GM23338 (cell line): ENCODE measurements at regions not wholly inside any gene's neighbourhood (a gene's known extent, or its start where the extent isn't known, plus 50 kb on each side); places are given as distances from the start of the nearest gene placed in this dataset.

Experiments used
- ATAC-seq: fragments of 200-7000 bp; cut with Tn5 transposase; 3 replicates; pipeline ENCODE4 v1.9.1; 2020
- DNase-seq: peaks from one replicate; pipeline ENCODE4 v3.0.0-alpha.2; 2015; ENCODE audit warnings: low spot score
- H2AFZ ChIP-seq: fragments of 200-600 bp; sonication (generic); 2 replicates; pipeline ENCODE4 v1.8.0; 2016; ENCODE audit warnings: antibody characterized with exemption, mild to moderate bottlenecking, moderate library complexity
- H3F3A ChIP-seq: fragments of 200-600 bp; sonication (generic); replicated peaks from 2 replicates; pipeline ENCODE4 v1.8.0; 2017; ENCODE audit warnings: antibody characterized with exemption, mixed run types, low read depth
- H3K27ac ChIP-seq: fragments of 200-600 bp; sonication (generic); 2 replicates; pipeline ENCODE4 v1.6.1; 2016; ENCODE audit warnings: low read depth
- H3K27me3 ChIP-seq: fragments of 200-600 bp; sonication (generic); 2 replicates; pipeline ENCODE4 v1.8.0; 2016; ENCODE audit warnings: mild to moderate bottlenecking, mixed run types, moderate library complexity; ENCODE audit not compliant: insufficient read depth
- H3K36me3 ChIP-seq: fragments of 200-600 bp; sonication (generic); 2 replicates; pipeline ENCODE4 v1.8.0; 2016; ENCODE audit warnings: mild to moderate bottlenecking; ENCODE audit not compliant: insufficient read depth
- H3K4me1 ChIP-seq: fragments of 200-600 bp; sonication (generic); 2 replicates; pipeline ENCODE4 v1.8.0; 2016; ENCODE audit warnings: mild to moderate bottlenecking, moderate library complexity; ENCODE audit not compliant: insufficient read depth
- H3K4me2 ChIP-seq: fragments of 200-600 bp; sonication (generic); 2 replicates; pipeline ENCODE4 v1.7.1; 2017; ENCODE audit warnings: mixed run types
- H3K4me3 ChIP-seq: fragments of 200-600 bp; sonication (generic); 2 replicates; pipeline ENCODE4 v1.6.1; 2016; ENCODE audit warnings: mixed run types
- H3K79me2 ChIP-seq: fragments of 200-600 bp; sonication (generic); replicated peaks from 2 replicates; pipeline ENCODE4 v1.8.0; 2017; ENCODE audit warnings: mild to moderate bottlenecking; ENCODE audit not compliant: insufficient read depth
- H3K9me2 ChIP-seq: fragments of 200-600 bp; sonication (generic); 2 replicates; pipeline ENCODE4 v1.8.0; 2017; ENCODE audit not compliant: insufficient read depth
- H4K20me1 ChIP-seq: fragments of 200-600 bp; sonication (generic); replicated peaks from 2 replicates; pipeline ENCODE4 v1.8.0; 2017; ENCODE audit warnings: mild to moderate bottlenecking; ENCODE audit not compliant: insufficient read depth
- H3K27ac Mint-ChIP-seq: 2 replicates; pipeline ENCODE4 v1.8.0; 2020; ENCODE audit warnings: inconsistent platforms, mild to moderate bottlenecking, moderate library complexity, mixed read lengths
- H3K27me3 Mint-ChIP-seq: 3 replicates; pipeline ENCODE4 v1.8.0; 2022; ENCODE audit warnings: low read depth, mild to moderate bottlenecking, moderate library complexity, mixed read lengths, inconsistent platforms; ENCODE audit not compliant: insufficient read depth, poor library complexity
- H3K36me3 Mint-ChIP-seq: 3 replicates; pipeline ENCODE4 v1.8.0; 2021; ENCODE audit warnings: low read depth, mild to moderate bottlenecking, inconsistent platforms, moderate library complexity, mixed read lengths
- H3K4me1 Mint-ChIP-seq: 3 replicates; pipeline ENCODE4 v1.8.0; 2020; ENCODE audit warnings: mild to moderate bottlenecking, inconsistent platforms, mixed read lengths
- H3K4me3 Mint-ChIP-seq: 3 replicates; pipeline ENCODE4 v1.8.0; 2021; ENCODE audit warnings: moderate library complexity, mild to moderate bottlenecking, inconsistent platforms, mixed read lengths
- H3K9me3 Mint-ChIP-seq: 3 replicates; pipeline ENCODE4 v1.8.0; 2020; ENCODE audit warnings: moderate library complexity, mild to moderate bottlenecking, inconsistent platforms, mixed read lengths
- CREB1 ChIP-seq: fragments of 250-450 bp; sonication (Bioruptor Pico); IDR thresholded peaks from 2 replicates; pipeline ENCODE4 v1.5.0; 2020; ENCODE audit warnings: low read depth, mild to moderate bottlenecking, moderate library complexity
- CTCF ChIP-seq, 2 experiments: fragments of 200-600 bp in 1 of 2; sonication (generic) in 1 of 2; conservative IDR thresholded peaks; 2 replicates each; pipeline versions ENCODE4 v1.5.1 to v1.6.1; 2016 to 2017; ENCODE audit warnings: antibody characterized with exemption in 2 of 2, low read depth in 2 of 2, mild to moderate bottlenecking in 2 of 2, moderate library complexity in 1 of 2
- ETS1 ChIP-seq: IDR thresholded peaks from 2 replicates; pipeline ENCODE4 v1.6.1; 2016; ENCODE audit warnings: antibody characterized with exemption
- EZH2 ChIP-seq: fragments of 200-600 bp; sonication (generic); IDR thresholded peaks from one replicate; pipeline ENCODE4 v1.8.0; 2017; ENCODE audit warnings: antibody characterized with exemption, mild to moderate bottlenecking, low read depth; ENCODE audit not compliant: unreplicated experiment
- EZH2phosphoT487 ChIP-seq: fragments of 200-600 bp; sonication (generic); IDR thresholded peaks from one replicate; pipeline ENCODE4 v1.8.1; 2018; ENCODE audit warnings: antibody characterized with exemption; ENCODE audit not compliant: unreplicated experiment
- JUNB ChIP-seq: IDR thresholded peaks from one replicate; pipeline ENCODE4 v1.6.1; 2016; ENCODE audit warnings: antibody characterized with exemption; ENCODE audit not compliant: unreplicated experiment
- NANOG ChIP-seq: IDR thresholded peaks from 2 replicates; pipeline ENCODE4 v1.6.1; 2016; ENCODE audit warnings: antibody characterized with exemption, borderline replicate concordance
- POLR2AphosphoS5 ChIP-seq: IDR thresholded peaks from 2 replicates; pipeline ENCODE4 v1.6.1; 2016; ENCODE audit warnings: antibody characterized with exemption, low read depth
- REST ChIP-seq: IDR thresholded peaks from one replicate; pipeline ENCODE4 v1.6.1; 2018; ENCODE audit warnings: antibody characterized with exemption; ENCODE audit not compliant: unreplicated experiment
- STAT1 ChIP-seq: IDR thresholded peaks from one replicate; pipeline ENCODE4 v1.6.1; 2016; ENCODE audit warnings: antibody characterized with exemption; ENCODE audit not compliant: unreplicated experiment
- ZNF114 ChIP-seq: fragments of 250-450 bp; sonication (Bioruptor Pico); IDR thresholded peaks from 2 replicates; pipeline ENCODE4 v1.5.0; 2020; ENCODE audit warnings: mild to moderate bottlenecking, moderate library complexity
- ZNF331 ChIP-seq: fragments of 250-450 bp; sonication (Bioruptor Pico); IDR thresholded peaks from 2 replicates; pipeline ENCODE4 v1.5.0; 2020; ENCODE audit warnings: low read depth, mild to moderate bottlenecking, moderate library complexity
- TF ChIP-seq, protein P1 (sequence below): fragments of 250-450 bp; sonication (Bioruptor Pico); IDR thresholded peaks from 2 replicates; pipeline ENCODE4 v1.5.0; 2020; ENCODE audit warnings: mild to moderate bottlenecking, moderate library complexity

- TF ChIP-seq JUNB, result no peak
- no peak for TF ChIP-seq REST
- TF ChIP-seq CREB1 (CRISPR knock-in tag), result no peak
- TF ChIP-seq STAT1, result no peak
- TF ChIP-seq ZNF114 (CRISPR knock-in tag), result no peak
- no peak for TF ChIP-seq NANOG
- TF ChIP-seq EZH2phosphoT487, result no peak
- no peak for TF ChIP-seq CTCF (conservative IDR thresholded peaks at IDR 0.05; ENCODE audit: low read depth in 2 of 2)
- no peak for TF ChIP-seq ETS1
- TF ChIP-seq POLR2AphosphoS5, result no peak
- no peak for TF ChIP-seq EZH2
- TF ChIP-seq ZNF331 (CRISPR knock-in tag), result no peak
Observed at GRCh38 chr13:78958006-78958405, 299.1 kb upstream of the OBI1 start (continued).

DNA sequence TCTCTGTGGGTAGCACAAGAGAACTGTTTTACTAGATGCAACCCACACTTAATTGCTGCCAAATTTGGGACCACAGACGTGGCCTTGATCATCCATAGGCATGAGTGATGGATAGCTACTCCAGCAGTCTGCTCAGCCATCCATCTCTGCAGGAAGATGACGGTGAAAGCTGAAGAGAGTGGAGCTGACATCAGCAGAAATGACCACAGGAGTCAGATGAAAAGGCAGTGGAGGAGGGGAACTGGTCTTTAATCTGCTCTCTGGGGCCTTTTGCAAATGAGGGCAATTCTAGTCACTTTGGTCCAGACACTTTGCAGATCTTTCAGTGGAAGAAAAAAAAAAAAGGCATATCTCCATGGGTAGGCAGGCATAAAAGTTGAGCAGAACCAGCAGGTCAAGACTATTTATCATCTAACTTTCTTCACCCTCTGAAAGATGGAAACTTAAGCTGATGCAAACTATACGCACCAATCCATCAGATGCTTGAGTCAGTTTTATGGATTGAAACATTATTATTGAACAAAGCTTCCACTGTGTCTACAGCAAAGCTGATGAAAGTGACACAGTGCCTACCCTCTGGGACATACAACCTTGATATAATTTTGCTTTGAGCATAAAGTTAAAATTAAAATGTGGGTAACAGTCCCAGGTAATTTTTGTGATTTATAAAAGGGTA is 281.6 kb upstream of the OBI1 start:
- Histone ChIP-seq H3K79me2 (no peaks in the 10 kb centered on the region), H3F3A (no peaks in the 10 kb centered on the region), H3K27ac (no peak overlapping the region), H3K27me3 (no peaks in the 10 kb centered on the region), H3K4me2 (no peak overlapping the region), H2AFZ (peak overlapping the region; percentile 53), H4K20me1 (no peaks in the 10 kb centered on the region), H3K4me3 (no peak overlapping the region), H3K9me2 (no peaks in the 10 kb centered on the region), H3K4me1 (no peaks in the 10 kb centered on the region), H3K36me3 (no peaks in the 10 kb centered on the region)
- no peak for ATAC-seq
- H3K27me3 Mint-ChIP-seq, result peaks cover 1% of the 10 kb centered on the region
- peaks cover 6% of the 10 kb centered on the region for H3K4me1 Mint-ChIP-seq
- H3K36me3 Mint-ChIP-seq, result no peaks in the 10 kb centered on the region
- no peaks in the 10 kb centered on the region for H3K9me3 Mint-ChIP-seq
- no peak overlapping the region for H3K4me3 Mint-ChIP-seq
- no peak for DNase-seq
- 0 out of 2 replicates have a peak overlapping the region, but pooled peaks have one; percentile 26 for H3K27ac Mint-ChIP-seq
- TF ChIP-seq ZNF331 (CRISPR knock-in tag) (no peak), CREB1 (CRISPR knock-in tag) (no peak)
- TF ChIP-seq, protein P1, sequence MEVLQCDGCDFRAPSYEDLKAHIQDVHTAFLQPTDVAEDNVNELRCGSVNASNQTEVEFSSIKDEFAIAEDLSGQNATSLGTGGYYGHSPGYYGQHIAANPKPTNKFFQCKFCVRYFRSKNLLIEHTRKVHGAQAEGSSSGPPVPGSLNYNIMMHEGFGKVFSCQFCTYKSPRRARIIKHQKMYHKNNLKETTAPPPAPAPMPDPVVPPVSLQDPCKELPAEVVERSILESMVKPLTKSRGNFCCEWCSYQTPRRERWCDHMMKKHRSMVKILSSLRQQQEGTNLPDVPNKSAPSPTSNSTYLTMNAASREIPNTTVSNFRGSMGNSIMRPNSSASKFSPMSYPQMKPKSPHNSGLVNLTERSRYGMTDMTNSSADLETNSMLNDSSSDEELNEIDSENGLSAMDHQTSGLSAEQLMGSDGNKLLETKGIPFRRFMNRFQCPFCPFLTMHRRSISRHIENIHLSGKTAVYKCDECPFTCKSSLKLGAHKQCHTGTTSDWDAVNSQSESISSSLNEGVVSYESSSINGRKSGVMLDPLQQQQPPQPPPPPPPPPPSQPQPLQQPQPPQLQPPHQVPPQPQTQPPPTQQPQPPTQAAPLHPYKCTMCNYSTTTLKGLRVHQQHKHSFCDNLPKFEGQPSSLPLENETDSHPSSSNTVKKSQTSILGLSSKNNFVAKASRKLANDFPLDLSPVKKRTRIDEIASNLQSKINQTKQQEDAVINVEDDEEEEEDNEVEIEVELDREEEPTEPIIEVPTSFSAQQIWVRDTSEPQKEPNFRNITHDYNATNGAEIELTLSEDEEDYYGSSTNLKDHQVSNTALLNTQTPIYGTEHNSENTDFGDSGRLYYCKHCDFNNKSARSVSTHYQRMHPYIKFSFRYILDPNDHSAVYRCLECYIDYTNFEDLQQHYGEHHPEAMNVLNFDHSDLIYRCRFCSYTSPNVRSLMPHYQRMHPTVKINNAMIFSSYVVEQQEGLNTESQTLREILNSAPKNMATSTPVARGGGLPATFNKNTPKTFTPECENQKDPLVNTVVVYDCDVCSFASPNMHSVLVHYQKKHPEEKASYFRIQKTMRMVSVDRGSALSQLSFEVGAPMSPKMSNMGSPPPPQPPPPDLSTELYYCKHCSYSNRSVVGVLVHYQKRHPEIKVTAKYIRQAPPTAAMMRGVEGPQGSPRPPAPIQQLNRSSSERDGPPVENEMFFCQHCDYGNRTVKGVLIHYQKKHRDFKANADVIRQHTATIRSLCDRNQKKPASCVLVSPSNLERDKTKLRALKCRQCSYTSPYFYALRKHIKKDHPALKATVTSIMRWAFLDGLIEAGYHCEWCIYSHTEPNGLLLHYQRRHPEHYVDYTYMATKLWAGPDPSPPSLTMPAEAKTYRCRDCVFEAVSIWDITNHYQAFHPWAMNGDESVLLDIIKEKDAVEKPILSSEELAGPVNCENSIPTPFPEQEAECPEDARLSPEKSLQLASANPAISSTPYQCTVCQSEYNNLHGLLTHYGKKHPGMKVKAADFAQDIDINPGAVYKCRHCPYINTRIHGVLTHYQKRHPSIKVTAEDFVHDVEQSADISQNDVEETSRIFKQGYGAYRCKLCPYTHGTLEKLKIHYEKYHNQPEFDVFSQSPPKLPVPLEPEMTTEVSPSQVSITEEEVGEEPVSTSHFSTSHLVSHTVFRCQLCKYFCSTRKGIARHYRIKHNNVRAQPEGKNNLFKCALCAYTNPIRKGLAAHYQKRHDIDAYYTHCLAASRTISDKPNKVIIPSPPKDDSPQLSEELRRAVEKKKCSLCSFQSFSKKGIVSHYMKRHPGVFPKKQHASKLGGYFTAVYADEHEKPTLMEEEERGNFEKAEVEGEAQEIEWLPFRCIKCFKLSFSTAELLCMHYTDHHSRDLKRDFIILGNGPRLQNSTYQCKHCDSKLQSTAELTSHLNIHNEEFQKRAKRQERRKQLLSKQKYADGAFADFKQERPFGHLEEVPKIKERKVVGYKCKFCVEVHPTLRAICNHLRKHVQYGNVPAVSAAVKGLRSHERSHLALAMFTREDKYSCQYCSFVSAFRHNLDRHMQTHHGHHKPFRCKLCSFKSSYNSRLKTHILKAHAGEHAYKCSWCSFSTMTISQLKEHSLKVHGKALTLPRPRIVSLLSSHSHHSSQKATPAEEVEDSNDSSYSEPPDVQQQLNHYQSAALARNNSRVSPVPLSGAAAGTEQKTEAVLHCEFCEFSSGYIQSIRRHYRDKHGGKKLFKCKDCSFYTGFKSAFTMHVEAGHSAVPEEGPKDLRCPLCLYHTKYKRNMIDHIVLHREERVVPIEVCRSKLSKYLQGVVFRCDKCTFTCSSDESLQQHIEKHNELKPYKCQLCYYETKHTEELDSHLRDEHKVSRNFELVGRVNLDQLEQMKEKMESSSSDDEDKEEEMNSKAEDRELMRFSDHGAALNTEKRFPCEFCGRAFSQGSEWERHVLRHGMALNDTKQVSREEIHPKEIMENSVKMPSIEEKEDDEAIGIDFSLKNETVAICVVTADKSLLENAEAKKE (CRISPR knock-in tag), result no peak
